Globus pallidus (tissue), 1 donor: ENCODE measurements at regions not wholly inside any gene's neighbourhood (a gene's known extent, or its start where the extent isn't known, plus 50 kb on each side); places are given as distances from the start of the nearest gene placed in this dataset.
A peak's percentile ranks its signal among the peaks of the same experiment; 100 is the strongest.
"Not testable (repeated sequence)": the region's sequence is repeated elsewhere in the genome, so short reads cannot be mapped to it uniquely, and the experiment has no call there.

ENCODE experiments used
- DNase-seq: peaks from one replicate; pipeline ENCODE4 v3.0.0-alpha.2; 2015; ENCODE audit warnings: low spot score

DNA sequence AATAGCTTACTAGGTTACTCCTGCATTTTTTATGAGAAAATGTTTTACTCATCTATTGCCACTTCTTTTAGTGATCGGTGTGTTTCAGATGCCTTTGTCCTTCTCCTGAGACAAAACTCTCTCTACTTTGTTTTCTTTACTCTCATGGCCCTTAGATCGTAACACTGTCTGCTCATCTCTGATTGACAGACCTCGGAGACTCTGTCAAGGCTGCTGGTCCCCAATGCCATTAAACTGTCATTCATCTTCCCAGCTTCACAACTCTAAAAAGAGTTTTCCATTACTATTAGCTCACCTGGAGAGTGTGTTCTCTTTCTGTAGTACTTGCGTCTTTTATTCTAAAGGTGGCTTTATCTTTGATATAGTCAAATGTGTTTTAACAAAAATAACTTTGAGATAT, 765.2 kb downstream of the SLITRK1 start:
- no peak for DNase-seq

DNA sequence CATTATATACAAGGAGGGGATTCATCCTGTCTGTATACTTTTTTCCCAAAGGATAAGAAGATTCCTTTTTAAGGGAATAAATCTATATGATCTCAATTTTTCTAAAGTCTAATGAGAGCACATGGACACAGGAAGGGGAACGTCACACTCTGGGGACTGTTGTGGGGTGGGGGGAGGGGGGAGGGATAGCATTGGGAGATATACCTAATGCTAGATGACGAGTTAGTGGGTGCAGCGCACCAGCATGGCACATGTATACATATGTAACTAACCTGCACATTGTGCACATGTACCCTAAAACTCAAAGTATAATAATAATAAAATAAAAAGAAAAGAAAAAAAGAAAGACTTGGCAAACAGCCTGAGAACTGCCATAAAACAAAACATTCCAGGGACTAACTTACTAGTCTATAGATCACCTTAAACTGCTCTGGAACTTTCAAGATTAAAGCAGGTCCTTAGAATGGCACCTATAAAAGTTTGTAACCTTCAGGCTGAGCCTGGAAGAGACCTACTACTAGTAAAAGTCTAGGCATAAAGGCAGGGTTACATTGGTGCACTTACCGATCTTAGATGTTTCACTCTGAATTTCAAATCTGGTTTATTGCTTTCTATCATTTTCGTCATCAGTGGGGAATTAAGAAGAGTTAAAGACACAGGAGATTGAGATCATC, 780.6 kb downstream of the SLITRK1 start:
- DNase-seq: not testable (repeated sequence)

DNA sequence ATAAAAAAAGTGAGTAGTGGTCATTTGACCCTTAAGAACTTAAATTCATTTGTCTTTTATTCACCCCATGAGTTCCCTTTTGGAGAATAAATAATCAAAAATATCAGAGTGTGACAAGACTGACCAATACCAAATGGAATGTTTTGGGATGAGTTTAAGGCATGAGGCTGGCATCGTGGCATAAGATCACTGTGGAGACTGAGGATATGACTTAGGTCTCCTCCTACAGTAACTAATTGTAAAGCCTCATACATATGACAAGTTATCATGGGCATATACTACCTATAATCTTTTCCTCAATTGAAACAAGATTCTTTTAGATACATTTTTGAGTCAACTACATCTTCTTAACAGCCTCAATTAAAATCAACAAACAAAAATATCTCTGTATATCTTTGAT, 782.0 kb downstream of the SLITRK1 start:
- no peak for DNase-seq

DNA sequence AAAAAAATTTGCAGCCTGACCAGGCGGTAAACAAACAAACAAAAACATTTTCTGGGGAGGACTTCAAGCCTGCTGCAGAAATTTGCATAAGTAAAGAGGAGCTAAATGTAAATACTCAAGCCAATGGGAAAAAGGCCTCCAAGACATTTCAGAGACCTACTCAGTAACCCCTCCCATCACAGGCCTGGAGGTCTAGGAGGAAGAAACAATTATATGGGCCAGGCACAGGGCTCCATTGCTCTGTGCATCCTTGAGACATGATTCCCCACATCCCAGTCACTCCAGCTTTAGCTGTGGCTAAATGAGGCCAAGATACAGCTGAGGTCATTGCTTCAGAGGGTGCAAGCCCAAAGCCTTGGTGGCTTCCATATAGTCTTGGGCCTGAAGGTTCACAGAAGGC, 793.4 kb downstream of the SLITRK1 start:
- DNase-seq: no peak

DNA sequence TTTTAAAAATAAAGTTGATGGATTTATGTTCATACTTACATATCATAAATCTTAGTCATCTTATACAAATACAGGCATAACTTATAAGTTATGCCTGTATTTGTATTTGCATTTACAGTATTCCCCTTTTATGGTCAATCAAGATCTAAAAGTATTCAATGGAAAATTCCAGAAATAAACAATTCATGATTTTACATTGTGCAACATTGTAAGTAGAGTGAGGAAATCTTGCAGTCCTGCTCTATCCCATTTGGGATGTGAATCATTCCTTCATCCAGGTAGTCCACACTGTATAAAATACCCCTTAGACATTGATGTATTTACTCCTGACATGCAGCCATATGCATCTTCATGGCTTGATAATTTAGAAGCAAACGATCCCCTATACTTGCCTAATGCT, 795.3 kb downstream of the SLITRK1 start:
- no peak for DNase-seq

DNA sequence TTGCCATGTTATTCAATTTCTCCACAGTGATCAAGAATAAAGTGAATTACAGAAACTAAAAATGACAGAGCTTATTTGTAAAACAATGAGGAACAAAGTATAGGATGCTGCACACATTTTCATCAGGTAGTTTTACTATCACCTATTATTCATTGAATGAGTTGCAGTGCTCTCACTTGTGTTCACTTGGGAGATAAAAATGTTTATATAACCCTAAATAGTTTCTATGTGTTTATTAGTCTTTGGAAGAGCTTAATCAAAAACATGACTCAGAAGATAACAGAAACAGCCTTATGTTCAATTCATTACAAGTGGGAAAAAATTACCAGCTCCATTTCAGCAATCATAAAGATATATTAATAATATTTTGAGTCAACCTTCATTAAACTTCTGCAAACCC, 796.2 kb downstream of the SLITRK1 start:
- no peak for DNase-seq

DNA sequence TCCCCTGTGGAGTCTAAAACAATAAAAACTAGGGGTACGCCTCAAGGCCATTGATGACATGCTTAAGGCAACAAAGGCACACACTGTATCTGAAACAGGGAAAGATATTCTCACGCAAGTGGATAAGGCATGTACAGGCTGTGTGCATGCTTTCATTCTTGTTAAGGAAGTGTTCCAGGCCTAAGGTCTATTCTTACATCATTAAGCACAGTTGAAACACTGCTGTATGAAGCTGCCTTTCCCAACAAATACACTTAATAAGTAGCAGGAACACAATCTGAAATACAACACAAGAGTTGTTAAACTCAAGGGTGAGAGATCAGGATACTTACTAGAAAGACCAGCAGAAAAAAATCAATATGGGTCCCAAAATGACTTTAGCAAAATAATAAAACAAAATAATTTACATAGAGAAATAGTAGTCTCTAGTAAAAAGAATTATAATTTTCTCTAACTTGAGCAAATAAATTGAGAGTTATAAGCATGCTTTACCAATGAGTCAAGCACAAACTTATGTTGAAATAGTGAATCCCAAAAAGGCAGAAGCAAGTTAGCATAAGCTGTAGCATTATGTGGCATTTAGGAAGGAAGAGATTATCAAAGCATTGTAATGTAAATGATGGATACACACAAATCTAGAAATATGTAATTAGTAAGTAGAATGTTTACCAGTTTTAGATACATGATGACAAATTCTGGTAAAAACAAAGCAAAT, 796.9 kb downstream of the SLITRK1 start:
- no peak for DNase-seq

DNA sequence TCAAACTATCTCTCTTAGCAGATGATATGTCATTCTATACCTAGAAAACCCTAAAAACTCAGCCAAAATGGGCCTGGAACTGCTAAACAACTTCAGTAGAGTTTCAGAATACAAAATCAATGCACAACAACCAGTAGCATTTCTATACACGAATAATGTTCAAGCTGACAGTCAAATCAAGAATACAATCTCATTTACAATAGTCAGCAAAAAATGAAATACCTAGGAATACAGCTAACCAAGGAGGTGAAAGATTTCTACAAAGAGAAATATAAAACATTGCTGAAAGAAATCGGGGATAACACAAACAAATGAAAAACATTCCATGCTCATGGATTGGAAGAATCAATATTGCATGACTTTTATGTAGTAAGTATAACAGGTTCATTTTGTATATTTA, 804.8 kb downstream of the SLITRK1 start:
- DNase-seq: no peak

DNA sequence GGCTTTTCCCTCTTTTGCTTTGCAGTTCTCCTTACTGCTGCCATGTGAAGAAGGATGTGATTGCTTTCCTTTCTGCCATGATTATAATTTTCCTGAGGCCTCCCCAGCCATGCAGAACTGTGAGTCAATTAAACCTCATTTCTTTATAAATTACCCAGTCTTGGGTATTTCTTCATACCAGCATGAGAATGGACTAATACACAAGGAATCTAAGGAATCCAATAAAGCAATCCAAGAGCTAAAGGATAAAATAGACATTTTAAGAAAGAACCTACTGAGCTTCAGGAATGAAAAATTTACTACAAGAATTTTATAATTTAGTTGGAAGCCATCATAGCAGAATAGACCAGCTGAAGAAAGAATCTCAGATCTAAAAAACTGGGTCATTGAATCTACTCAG, 808.3 kb downstream of the SLITRK1 start:
- DNase-seq: not testable (repeated sequence)

DNA sequence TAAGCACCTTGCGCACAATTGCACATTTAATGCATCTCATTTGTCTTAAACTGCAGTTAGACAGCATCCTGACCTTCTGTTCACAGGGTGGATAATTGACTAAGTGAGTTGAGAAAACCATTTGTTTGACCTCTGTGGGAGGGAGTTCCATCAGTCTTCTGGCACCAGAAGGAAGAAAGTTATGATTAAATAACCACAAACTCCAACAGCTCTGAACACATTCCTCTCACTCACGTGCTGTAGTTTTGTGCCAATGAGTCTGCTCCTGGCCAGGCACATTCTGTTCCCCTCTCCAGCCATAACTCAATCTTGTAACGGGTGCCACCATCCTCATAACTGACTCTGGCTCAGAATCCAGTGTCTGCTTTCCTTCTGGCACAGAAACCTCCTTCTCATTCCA, 817.2 kb downstream of the SLITRK1 start:
- peak; percentile 18 for DNase-seq

DNA sequence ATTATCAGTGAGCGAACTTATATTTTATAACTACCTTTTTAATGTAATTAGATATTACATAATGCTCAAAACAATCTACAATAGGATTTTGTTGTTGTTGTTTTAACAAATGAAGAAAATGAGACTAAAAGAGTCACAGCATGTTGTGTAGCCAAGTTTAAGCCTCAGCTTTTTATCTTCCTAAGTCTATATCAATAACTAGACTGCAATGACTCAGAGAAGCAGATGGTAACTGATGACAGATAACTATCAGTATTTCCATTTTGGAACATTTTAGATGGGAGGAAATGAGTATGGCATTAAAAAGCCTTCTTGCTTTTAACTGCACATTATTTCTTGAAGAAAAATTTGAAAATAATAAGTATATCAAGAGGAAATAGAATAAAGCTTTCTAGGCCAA, 825.2 kb downstream of the SLITRK1 start:
- DNase-seq: no peak

DNA sequence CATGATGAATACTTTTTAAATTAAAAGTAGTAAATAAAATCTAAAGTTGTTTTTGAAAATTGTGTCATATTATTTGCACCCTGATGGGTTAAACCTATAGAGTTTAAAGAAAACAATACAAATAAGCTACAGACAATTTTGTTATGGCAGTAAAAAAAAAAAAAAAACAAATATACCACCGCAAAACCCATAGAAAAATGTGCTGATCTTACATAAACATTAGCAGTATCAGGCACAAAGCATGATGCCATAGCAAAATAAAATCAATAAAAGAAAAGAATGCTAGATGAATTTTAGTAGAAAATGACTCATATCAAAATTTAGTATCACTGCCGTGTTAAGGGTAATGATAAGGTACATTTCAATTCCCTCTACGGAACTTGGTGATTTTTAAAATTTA, 826.0 kb downstream of the SLITRK1 start:
- no peak for DNase-seq

DNA sequence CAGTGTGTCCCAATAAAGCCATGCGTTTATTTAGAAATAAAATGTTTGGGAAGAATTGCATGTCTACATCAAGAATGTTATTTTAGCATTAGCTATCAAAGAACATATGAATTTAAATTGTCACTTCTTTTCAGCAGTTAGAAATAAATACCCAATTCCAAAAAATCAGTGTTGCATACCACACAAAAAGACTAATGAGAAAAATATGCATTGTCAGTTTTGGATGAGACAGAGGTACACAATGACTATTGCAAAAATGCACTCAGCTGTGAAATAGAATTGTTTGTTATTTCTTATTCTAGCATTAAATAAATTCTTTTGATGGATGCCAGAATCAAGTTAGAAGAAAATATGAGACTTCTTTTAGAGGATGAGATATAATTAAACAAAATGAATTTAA, 833.9 kb downstream of the SLITRK1 start:
- no peak for DNase-seq

DNA sequence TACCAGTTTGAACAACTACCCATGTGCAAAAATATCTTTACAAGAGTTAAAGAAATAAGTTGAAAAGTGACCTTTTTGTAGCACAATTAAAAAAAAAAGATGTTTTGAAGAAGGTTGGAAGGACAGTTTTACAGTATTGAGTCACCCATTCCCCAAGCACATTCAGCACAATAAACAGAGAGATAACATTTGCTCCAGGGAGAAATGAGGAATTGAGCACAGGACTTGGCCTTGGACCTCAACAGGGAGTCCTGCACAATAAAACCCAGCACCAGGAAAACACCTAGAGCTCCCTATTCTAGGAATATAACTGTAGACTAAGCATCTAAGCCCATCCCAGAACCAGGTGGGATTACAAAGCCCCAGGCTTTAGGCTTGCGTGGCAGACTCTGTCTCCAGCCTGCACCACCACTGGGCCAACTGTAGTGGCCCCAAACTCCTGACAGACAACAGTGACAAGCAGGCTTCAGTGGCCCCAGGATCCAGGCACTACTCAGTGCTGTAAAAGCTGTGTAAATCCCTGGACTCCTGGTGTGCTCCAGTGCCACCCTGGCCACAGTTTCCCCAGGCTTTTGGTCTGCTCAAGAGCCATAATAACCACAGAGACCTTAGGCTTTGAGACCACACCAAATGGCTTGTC, 857.2 kb downstream of the SLITRK1 start:
- DNase-seq: no peak

DNA sequence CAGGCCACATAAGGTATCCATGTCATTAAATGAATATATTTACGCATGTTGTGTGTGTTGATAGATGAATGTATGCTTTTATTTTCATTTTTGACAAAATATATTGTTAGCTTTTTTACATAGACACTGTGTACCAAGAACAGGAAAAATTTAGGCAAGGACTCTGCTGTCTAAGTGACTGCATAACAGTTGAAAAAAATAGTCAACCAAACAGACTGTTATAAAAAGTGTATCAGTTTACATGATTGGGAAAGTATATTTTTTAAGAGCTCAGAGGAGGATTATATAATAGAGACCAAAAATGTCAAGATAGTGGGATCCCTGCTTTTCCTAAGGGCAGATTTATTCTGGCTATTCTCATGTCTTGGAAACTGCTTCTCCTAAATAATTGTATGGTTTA, 858.0 kb downstream of the SLITRK1 start:
- no peak for DNase-seq

DNA sequence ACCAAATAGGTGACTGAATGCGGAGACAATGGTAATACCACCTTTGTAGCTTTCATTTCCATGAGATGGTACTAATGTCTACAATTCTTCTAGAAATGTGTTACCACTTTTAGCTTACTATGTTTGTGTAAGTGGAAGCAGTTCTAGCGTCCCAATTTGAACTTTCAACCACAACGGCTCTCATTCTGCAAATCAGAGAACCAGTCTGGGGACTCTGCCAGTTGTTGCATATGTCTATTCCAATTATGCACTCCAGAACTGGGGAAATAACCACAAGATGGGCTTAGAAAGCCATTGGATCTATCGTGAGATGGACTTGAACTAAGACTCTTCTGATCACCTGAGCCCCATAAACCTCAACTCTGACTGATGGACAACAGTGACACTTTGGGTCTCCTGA, 862.3 kb downstream of the SLITRK1 start:
- no peak for DNase-seq

DNA sequence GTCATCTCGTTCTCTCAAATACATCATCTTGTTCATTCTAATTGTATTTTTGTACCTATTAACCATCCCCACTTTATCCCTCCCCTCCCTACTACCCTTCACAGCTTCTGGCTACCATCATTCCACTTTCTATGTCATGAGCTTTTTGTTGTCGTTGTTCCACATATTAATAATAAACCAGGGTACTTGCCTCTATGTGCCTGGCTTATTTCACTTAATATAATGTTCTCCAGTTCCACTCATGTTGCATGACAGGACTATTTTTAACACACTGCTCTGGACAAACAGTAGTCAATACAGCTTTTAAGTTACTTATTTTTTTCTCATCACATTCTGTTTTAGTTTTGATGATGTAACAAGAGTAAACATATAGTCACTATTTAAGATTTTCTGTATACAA, 872.3 kb downstream of the SLITRK1 start:
- no peak for DNase-seq

DNA sequence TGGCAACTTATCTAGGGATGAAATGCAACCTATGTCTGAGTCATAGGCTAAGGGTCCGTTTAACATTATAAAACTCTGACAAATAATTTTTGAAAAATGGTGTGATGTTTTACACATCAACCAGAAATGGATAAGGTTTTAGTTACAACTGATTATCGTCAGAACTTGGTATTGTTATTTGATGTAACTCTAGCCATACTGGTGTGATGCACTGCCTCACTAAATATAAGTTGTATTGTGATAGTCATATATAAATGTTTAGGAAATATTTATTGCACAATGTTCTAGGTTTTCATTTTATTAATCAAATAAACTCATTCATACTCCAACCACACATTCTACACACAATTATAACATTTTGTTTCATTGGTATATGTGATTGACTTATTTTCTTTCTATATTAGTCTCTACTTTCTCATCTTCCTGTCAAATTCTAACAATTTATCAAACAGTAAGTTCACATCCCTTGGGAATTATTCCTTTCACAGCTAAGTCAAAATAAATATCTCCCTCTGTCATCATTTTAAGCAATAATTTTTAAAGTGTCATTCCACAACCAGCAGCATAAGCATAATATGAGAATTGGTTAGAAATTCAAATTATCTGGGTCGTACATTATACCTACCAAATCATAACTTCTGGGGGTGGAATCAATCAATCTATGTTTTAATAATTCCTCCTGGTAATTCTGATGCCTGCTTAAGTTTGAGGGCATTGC, 873.9 kb downstream of the SLITRK1 start:
- DNase-seq: no peak

DNA sequence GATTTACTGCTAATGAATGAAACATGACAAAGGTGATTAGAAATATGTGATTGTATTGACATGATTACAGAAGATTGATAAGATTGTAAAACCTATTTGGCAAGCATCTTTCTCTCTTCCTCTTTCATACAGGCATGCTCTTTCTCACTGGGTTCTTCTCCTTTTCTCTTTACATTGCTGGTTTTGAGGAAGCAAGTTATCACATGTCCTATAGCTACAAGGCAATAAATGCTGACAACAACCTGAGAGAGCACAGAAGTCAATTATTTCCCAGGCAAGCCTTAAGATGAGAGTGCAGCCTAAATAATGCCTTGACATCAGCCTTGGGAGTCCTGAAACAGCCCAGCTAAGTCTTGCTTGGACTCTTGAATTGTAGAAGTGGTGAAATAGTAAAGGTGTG, 875.0 kb downstream of the SLITRK1 start:
- DNase-seq: no peak

DNA sequence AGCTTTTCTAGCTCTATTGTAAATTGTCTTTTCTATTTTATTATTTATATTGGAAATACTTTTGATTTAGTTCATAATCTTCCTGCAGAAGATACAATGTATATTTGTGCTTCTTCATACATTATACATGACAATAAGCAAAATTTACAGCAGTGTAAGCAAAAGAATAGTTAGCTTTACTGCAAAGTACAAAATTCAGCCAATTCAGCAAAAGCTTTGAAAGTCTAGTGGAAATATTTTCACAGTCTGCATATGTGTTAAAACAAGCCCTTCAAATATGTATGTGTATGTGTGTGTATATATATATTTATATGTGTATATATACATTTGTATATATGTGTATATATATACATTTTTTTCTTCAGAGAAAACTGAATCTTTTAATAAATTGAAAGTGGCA, 879.1 kb downstream of the SLITRK1 start:
- no peak for DNase-seq

DNA sequence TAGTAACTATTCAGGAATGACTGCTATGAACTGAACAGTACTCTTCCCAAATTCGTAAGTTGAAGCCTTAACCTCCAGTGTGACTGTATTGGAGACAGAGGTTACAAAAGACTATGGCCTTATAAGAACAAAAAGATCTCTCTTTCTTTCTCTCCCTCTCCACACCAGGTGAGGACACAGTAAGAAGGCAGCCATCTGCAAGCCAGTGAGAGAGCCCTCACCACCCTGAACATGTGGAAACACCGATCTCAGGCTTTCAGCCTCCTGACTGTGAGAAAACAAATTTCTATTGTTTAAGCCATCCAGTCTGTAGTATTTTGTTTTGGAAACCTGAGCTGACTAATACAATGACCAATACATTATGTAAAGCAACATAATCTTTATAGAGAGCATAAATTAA, 888.9 kb downstream of the SLITRK1 start:
- DNase-seq: no peak

DNA sequence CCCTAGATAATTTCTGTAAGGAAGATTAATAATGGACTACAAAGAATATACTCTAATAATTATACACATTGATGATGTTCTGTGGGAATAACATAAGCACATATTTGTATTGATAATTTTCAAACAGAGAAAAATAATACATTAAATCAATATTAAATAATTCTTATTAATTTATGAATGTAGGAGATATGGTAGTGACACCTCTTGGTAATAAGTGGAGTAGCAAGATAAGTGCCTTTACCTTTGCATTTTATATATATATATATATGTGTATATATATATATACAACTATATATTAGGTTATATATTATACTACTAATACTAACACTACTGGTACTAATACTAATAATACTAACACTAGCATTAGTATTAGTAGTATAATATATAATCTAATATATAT, 905.8 kb downstream of the SLITRK1 start:
- no peak for DNase-seq
